Occipital lobe (tissue), 1 donor: ENCODE measurements at regions not wholly inside any gene's neighbourhood (a gene's known extent, or its start where the extent isn't known, plus 50 kb on each side); places are given as distances from the start of the nearest gene placed in this dataset.

Experiments
- DNase-seq: peaks from one replicate; lab custom pipeline; 2025; lab: John Stamatoyannopoulos, UW

GRCh38 chr10:44178281-44178680 lies 206.6 kb downstream of the CXCL12 start:
- no peak for DNase-seq

- DNase-seq, result no peak
These were observed 207.3 kb downstream of the CXCL12 start for GRCh38 chr10:44177610-44178009.

- no peak for DNase-seq
These were observed 208.6 kb downstream of the CXCL12 start for GRCh38 chr10:44176311-44176710.

- DNase-seq, result no peak
These were observed 211.3 kb downstream of the CXCL12 start for GRCh38 chr10:44173608-44173894.

GRCh38 chr10:44172883-44173607 lies 211.9 kb downstream of the CXCL12 start:
- DNase-seq, result no peak

GRCh38 chr10:44171765-44172164 lies 213.1 kb downstream of the CXCL12 start:
- DNase-seq, result no peak

GRCh38 chr10:44168478-44168877 lies 216.4 kb downstream of the CXCL12 start:
- DNase-seq, result no peak

GRCh38 chr10:44167752-44168151 lies 217.1 kb downstream of the CXCL12 start:
- no peak for DNase-seq

GRCh38 chr10:44166441-44166840 lies 218.5 kb downstream of the CXCL12 start:
- no peak for DNase-seq

- no peak for DNase-seq
These were observed 220.5 kb downstream of the CXCL12 start for GRCh38 chr10:44164251-44164956.

GRCh38 chr10:44161184-44161583 lies 223.7 kb downstream of the CXCL12 start:
- DNase-seq, result no peak

GRCh38 chr10:44157574-44157973 lies 227.3 kb downstream of the CXCL12 start:
- DNase-seq, result no peak

GRCh38 chr10:44154956-44155355 lies 229.9 kb downstream of the CXCL12 start:
- no peak for DNase-seq

GRCh38 chr10:44153918-44154670 lies 230.8 kb downstream of the CXCL12 start:
- no peak for DNase-seq

- no peak for DNase-seq
These were observed 241.3 kb downstream of the CXCL12 start for GRCh38 chr10:44143556-44143955.

- no peak for DNase-seq
These were observed 252.3 kb downstream of the CXCL12 start for GRCh38 chr10:44132361-44133289.

- no peak for DNase-seq
These were observed 258.6 kb downstream of the CXCL12 start for GRCh38 chr10:44126291-44126717.

GRCh38 chr10:44125879-44126278 lies 259.0 kb downstream of the CXCL12 start:
- no peak for DNase-seq

- no peak for DNase-seq
These were observed 266.4 kb downstream of the CXCL12 start for GRCh38 chr10:44118500-44118899.

- no peak for DNase-seq
These were observed 268.4 kb downstream of the CXCL12 start for GRCh38 chr10:44116474-44116873.

GRCh38 chr10:44115516-44115915 lies 269.4 kb downstream of the CXCL12 start:
- no peak for DNase-seq
